HepG2 (cell line): ENCODE measurements at regions not wholly inside any gene's neighbourhood (a gene's known extent, or its start where the extent isn't known, plus 50 kb on each side); places are given as distances from the start of the nearest gene placed in this dataset.

Experiments
- ATAC-seq: fragments of 200-7000 bp; cut with Tn5 transposase; 3 replicates; pipeline ENCODE4 v1.9.1; 2020; ENCODE audit warnings: mild to moderate bottlenecking, moderate library complexity
- BruUV-seq: library from RNA; stranded (reverse); fragments of 400-500 nt; replicated peaks from 2 replicates; lab custom pipeline; 2021; lab: Mats Ljungman, UMichigan
- CTCF ChIA-PET: fragments of 300-600 bp; formaldehyde crosslinking; extraction: SDS; loops from one replicate; lab custom pipeline; 2021; ENCODE audit warnings: low total read pairs, inconsistent platforms, low intra/inter-chr PET ratio; lab: Yijun Ruan, JAX
- POLR2A ChIA-PET: fragments of 350-600 bp; sonication (Branson Sonifier 250); formaldehyde crosslinking; loops from one replicate; lab custom pipeline; 2020; ENCODE audit warnings: antibody characterized with exemption, inconsistent platforms; lab: Yijun Ruan, JAX
- DNase-seq: peaks from one replicate; pipeline ENCODE4 v3.0.0-alpha.2; 2015; ENCODE audit warnings: low spot score
- FAIRE-seq: peaks from 3 replicates; lab custom pipeline; 2011; peaks lifted over from hg19 to GRCh38; lab: Jason Lieb, UNC
- H2AFZ ChIP-seq: one replicate; pipeline ENCODE4 v1.6.1; 2011; ENCODE audit warnings: low read length, inconsistent platforms
- H3K27ac ChIP-seq: fragments of 300-600 bp; 3 replicates; pipeline ENCODE4 v1.8.0; 2011; ENCODE audit warnings: mixed run types, mild to moderate bottlenecking, mixed read lengths, low read length, inconsistent platforms; ENCODE audit not compliant: insufficient read depth; ENCODE audit errors: extremely low read length
- H3K27me3 ChIP-seq, 2 experiments: fragments of 200-600 bp in 1 of 2; 2 replicates in 1 of 2; 3 replicates in 1 of 2; pipeline versions ENCODE4 v1.6.0 to v1.8.0; 2011; ENCODE audit warnings: low read length in 2 of 2, mild to moderate bottlenecking in 2 of 2, moderate library complexity in 2 of 2, inconsistent platforms in 1 of 2; ENCODE audit not compliant: insufficient read depth in 2 of 2, control insufficient read depth in 1 of 2
- H3K36me3 ChIP-seq, 2 experiments: fragments of 200-600 bp in 1 of 2; replicated peaks in 1 of 2; 2 replicates in 1 of 2; 3 replicates in 1 of 2; pipeline versions ENCODE4 v1.5.1 to v1.8.0; 2011; ENCODE audit warnings: low read length in 2 of 2, inconsistent platforms in 1 of 2; ENCODE audit not compliant: insufficient read depth in 2 of 2, control insufficient read depth in 1 of 2
- H3K4me1 ChIP-seq: 2 replicates; pipeline ENCODE4 v1.5.1; 2012; ENCODE audit warnings: low read length, inconsistent platforms; ENCODE audit not compliant: insufficient read depth
- H3K4me2 ChIP-seq: 2 replicates; pipeline ENCODE4 v1.6.0; 2011; ENCODE audit warnings: low read depth, low read length, inconsistent platforms
- H3K4me3 ChIP-seq, 3 experiments: fragments of 200-600 bp in 1 of 3; sonication (generic), shearing (Covaris generic) in 1 of 3; replicated peaks in 1 of 3; 2 replicates each; pipeline ENCODE4 v1.5.1; 2011 to 2016; ENCODE audit warnings: low read length in 3 of 3, inconsistent platforms in 2 of 3, low read depth in 2 of 3, mild to moderate bottlenecking in 2 of 3, control low read depth in 1 of 3, mixed read lengths in 1 of 3; ENCODE audit not compliant: insufficient read depth in 1 of 3
- H3K79me2 ChIP-seq: one replicate; pipeline ENCODE4 v1.6.1; 2011; ENCODE audit warnings: low read length, inconsistent platforms; ENCODE audit not compliant: insufficient read depth
- H3K9ac ChIP-seq: 2 replicates; pipeline ENCODE4 v1.6.0; 2011; ENCODE audit warnings: mild to moderate bottlenecking, low read depth, low read length, inconsistent platforms; ENCODE audit not compliant: insufficient read depth
- H3K9me3 ChIP-seq: 2 replicates; pipeline ENCODE4 v1.5.1; 2012; ENCODE audit warnings: mild to moderate bottlenecking, low read length
- H4K20me1 ChIP-seq: 2 replicates; pipeline ENCODE4 v1.6.0; 2011; ENCODE audit warnings: inconsistent platforms, mild to moderate bottlenecking, low read length, moderate library complexity; ENCODE audit not compliant: insufficient read depth
- DNMT1 ChIP-seq: sonication (generic); formaldehyde crosslinking; IDR thresholded peaks from 2 replicates; pipeline ENCODE4 v1.5.1; 2020; ENCODE audit warnings: mild to moderate bottlenecking, missing genetic modification reagents
- EED ChIP-seq: sonication (generic); formaldehyde crosslinking; IDR thresholded peaks from 2 replicates; pipeline ENCODE4 v1.5.0; 2020; ENCODE audit warnings: mild to moderate bottlenecking, missing genetic modification reagents
- MED13 ChIP-seq: sonication (generic); formaldehyde crosslinking; IDR thresholded peaks from 2 replicates; pipeline ENCODE4 v1.5.0; 2020; ENCODE audit warnings: missing genetic modification reagents
- MTA1 ChIP-seq: sonication (generic); formaldehyde crosslinking; IDR thresholded peaks from 2 replicates; pipeline ENCODE4 v1.4.0; 2020; ENCODE audit warnings: missing genetic modification reagents, mild to moderate bottlenecking, borderline replicate concordance
- NCOR1 ChIP-seq: fragments of 200-600 bp; sonication (generic); IDR thresholded peaks from 2 replicates; pipeline ENCODE4 v1.7.0; 2017; ENCODE audit warnings: antibody characterized with exemption, low read length, borderline replicate concordance
- TARDBP ChIP-seq: sonication (generic); formaldehyde crosslinking; IDR thresholded peaks from 2 replicates; pipeline ENCODE4 v1.8.0; 2022; ENCODE audit warnings: mild to moderate bottlenecking, missing genetic modification reagents
- TCF7 ChIP-seq: sonication (generic); IDR thresholded peaks from 2 replicates; pipeline ENCODE4 v1.6.1; 2016; ENCODE audit warnings: antibody characterized with exemption, low read depth
- YEATS4 ChIP-seq: sonication (generic); formaldehyde crosslinking; IDR thresholded peaks from 2 replicates; pipeline ENCODE4 v1.4.0; 2020; ENCODE audit warnings: missing genetic modification reagents, borderline replicate concordance
- ZNF33A ChIP-seq: sonication (generic); formaldehyde crosslinking; IDR thresholded peaks from 2 replicates; pipeline ENCODE4 v1.5.1; 2020; ENCODE audit warnings: missing genetic modification reagents, mild to moderate bottlenecking, moderate library complexity, borderline replicate concordance
- ZNF776 ChIP-seq: sonication (generic); formaldehyde crosslinking; IDR thresholded peaks from 2 replicates; pipeline ENCODE4 v1.4.0; 2020; ENCODE audit warnings: mild to moderate bottlenecking, missing genetic modification reagents
- in situ Hi-C: cut with HindIII; loops from 2 replicates; pipeline ENCODE4 v1.10.0; 2017; ENCODE audit warnings: low pct_unique_long_range_greater_than_20kb; ENCODE audit not compliant: extremely low pct_ligation_motif_present
- intact Hi-C: fragments of 100-400 bp; cut with micrococcal nuclease; formaldehyde crosslinking; loops from one replicate; pipeline ENCODE4 v1.10.0; 2022; ENCODE audit not compliant: unreplicated experiment
- TF ChIP-seq, protein P1 (sequence below): sonication (generic); formaldehyde crosslinking; IDR thresholded peaks from 2 replicates; pipeline ENCODE4 v1.4.0; 2020; ENCODE audit warnings: missing genetic modification reagents
- TF ChIP-seq, protein P2 (sequence below): IDR thresholded peaks from 2 replicates; pipeline ENCODE4 v1.6.1; 2016; ENCODE audit warnings: low read depth, control low read depth
- TF ChIP-seq, protein P3 (sequence below): sonication (generic); formaldehyde crosslinking; IDR thresholded peaks from 2 replicates; pipeline ENCODE4 v1.5.1; 2020; ENCODE audit warnings: mild to moderate bottlenecking, moderate library complexity, missing genetic modification reagents
- TF ChIP-seq, protein P4 (sequence below): sonication (generic); formaldehyde crosslinking; IDR thresholded peaks from 2 replicates; pipeline ENCODE4 v1.5.1; 2020; ENCODE audit warnings: mild to moderate bottlenecking, missing genetic modification reagents, moderate library complexity
- TF ChIP-seq, protein P5 (sequence below): sonication (generic); formaldehyde crosslinking; IDR thresholded peaks from 2 replicates; pipeline ENCODE4 v1.5.0; 2020; ENCODE audit warnings: missing genetic modification reagents

DNA sequence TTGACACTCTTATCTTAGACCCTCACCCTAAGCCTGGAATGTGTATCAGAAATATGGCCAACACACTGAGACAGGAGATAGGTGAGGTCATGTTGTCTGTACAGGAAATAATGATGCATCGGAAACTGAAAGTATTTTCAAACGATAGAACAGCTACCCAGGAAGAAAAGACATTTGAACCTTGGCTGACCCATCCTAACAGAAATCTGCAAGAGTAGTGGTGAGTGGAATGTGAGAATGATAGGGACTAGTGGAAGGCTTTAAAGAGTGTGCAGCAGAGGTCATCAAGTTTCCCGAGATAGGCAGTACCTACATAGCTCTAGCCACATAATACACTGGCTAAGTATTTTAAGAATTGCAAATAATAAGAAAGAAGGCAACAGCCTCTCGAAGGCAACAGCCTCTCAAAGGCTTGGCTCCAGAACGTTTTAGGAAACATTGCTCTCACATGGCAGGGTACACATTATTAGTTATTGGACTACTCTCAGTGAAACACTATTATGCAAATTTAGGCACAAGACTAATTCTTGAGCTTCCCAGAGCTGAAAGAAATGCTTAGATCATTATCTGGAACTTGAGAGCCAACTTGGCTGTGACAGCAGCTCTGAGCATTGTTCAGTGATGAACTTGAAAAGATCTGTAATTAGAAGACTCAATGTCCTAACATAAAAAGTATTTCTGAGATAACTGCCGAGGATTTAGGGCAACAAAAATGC lies 133.1 kb upstream of the FBXL7 start (continued):
- TF ChIP-seq, protein P1, sequence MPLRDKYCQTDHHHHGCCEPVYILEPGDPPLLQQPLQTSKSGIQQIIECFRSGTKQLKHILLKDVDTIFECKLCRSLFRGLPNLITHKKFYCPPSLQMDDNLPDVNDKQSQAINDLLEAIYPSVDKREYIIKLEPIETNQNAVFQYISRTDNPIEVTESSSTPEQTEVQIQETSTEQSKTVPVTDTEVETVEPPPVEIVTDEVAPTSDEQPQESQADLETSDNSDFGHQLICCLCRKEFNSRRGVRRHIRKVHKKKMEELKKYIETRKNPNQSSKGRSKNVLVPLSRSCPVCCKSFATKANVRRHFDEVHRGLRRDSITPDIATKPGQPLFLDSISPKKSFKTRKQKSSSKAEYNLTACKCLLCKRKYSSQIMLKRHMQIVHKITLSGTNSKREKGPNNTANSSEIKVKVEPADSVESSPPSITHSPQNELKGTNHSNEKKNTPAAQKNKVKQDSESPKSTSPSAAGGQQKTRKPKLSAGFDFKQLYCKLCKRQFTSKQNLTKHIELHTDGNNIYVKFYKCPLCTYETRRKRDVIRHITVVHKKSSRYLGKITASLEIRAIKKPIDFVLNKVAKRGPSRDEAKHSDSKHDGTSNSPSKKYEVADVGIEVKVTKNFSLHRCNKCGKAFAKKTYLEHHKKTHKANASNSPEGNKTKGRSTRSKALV: no peak
- no peak for TF ChIP-seq YEATS4 (CRISPR knock-in tag)

DNA sequence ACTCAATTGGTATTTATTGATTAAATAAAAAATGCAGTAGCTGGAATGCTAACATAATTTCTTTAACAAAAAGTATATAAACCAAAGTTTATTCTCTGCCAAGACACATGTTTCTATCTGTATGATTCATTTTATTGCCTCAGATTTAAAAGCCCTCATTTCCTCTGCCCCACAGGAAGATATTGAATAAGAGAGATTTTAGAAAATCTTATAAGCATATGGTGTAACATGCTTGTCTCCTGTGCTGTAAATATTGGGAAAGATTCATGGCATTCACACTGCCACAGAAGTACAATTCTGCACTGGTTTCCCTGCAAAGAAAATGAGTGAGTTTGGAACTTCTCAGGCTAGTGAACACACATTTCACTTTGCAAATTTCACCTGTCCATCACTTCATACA lies 134.9 kb upstream of the FBXL7 start:
- FAIRE-seq: no peak
- no peak for DNase-seq
- no peak for ATAC-seq
- H3K36me3 ChIP-seq: no peaks in the 10 kb centered on the region
- H4K20me1 ChIP-seq: no peaks in the 10 kb centered on the region
- H3K4me2 ChIP-seq: no peak overlapping the region
- no peak overlapping the region for H3K27ac ChIP-seq
- no peaks in the 10 kb centered on the region for H3K79me2 ChIP-seq
- no peaks in the 10 kb centered on the region for H3K9me3 ChIP-seq
- POLR2A ChIA-PET: no interaction called here
- in situ Hi-C loops (no loop called here), intact Hi-C loops (no loop called here)
- BruUV-seq: no TSS peak
- CTCF ChIA-PET: no interaction called here
- no peak overlapping the region for H2AFZ ChIP-seq
- H3K9ac ChIP-seq: no peak overlapping the region
- no peaks in the 10 kb centered on the region for H3K4me1 ChIP-seq
- H3K4me3 ChIP-seq: no peak overlapping the region
- no peaks in the 10 kb centered on the region for H3K27me3 ChIP-seq
- TF ChIP-seq NCOR1 (no peak), ZNF33A (no peak), MTA1 (no peak), MED13 (CRISPR knock-in tag) (no peak), ZNF776 (CRISPR knock-in tag) (no peak), DNMT1 (CRISPR knock-in tag) (no peak), TARDBP (CRISPR knock-in tag) (no peak), EED (CRISPR knock-in tag) (no peak), TCF7 (no peak)
- TF ChIP-seq, protein P2, sequence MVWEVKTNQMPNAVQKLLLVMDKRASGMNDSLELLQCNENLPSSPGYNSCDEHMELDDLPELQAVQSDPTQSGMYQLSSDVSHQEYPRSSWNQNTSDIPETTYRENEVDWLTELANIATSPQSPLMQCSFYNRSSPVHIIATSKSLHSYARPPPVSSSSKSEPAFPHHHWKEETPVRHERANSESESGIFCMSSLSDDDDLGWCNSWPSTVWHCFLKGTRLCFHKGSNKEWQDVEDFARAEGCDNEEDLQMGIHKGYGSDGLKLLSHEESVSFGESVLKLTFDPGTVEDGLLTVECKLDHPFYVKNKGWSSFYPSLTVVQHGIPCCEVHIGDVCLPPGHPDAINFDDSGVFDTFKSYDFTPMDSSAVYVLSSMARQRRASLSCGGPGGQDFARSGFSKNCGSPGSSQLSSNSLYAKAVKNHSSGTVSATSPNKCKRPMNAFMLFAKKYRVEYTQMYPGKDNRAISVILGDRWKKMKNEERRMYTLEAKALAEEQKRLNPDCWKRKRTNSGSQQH (CRISPR knock-in tag): no peak
- TF ChIP-seq, protein P3, sequence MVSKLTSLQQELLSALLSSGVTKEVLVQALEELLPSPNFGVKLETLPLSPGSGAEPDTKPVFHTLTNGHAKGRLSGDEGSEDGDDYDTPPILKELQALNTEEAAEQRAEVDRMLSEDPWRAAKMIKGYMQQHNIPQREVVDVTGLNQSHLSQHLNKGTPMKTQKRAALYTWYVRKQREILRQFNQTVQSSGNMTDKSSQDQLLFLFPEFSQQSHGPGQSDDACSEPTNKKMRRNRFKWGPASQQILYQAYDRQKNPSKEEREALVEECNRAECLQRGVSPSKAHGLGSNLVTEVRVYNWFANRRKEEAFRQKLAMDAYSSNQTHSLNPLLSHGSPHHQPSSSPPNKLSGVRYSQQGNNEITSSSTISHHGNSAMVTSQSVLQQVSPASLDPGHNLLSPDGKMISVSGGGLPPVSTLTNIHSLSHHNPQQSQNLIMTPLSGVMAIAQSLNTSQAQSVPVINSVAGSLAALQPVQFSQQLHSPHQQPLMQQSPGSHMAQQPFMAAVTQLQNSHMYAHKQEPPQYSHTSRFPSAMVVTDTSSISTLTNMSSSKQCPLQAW (CRISPR knock-in tag): no peak
- TF ChIP-seq, protein P4, sequence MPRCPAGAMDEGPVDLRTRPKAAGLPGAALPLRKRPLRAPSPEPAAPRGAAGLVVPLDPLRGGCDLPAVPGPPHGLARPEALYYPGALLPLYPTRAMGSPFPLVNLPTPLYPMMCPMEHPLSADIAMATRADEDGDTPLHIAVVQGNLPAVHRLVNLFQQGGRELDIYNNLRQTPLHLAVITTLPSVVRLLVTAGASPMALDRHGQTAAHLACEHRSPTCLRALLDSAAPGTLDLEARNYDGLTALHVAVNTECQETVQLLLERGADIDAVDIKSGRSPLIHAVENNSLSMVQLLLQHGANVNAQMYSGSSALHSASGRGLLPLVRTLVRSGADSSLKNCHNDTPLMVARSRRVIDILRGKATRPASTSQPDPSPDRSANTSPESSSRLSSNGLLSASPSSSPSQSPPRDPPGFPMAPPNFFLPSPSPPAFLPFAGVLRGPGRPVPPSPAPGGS (CRISPR knock-in tag): no peak
- TF ChIP-seq, protein P5, sequence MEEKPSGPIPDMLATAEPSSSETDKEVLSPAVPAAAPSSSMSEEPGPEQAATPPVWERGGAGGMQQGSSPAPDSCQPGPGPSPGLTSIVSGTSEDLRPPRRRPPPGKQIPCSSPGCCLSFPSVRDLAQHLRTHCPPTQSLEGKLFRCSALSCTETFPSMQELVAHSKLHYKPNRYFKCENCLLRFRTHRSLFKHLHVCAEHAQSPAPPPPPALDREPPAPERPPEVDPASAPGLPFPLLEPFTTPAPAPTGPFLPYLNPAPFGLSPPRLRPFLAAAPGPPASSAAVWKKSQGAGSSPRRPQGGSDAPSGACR (CRISPR knock-in tag): no peak
